Mesenchymal stem cell (in vitro differentiated cells and primary cell): ENCODE measurements at regions not wholly inside any gene's neighbourhood (a gene's known extent, or its start where the extent isn't known, plus 50 kb on each side); places are given as distances from the start of the nearest gene placed in this dataset.

Experiments used
- DNase-seq: peaks from one replicate; pipeline ENCODE4 v3.0.0-alpha.2; 2013
- H2AFZ ChIP-seq: one replicate; pipeline ENCODE4 v1.6.1; 2013; ENCODE audit warnings: low read depth, mild to moderate bottlenecking, control low read depth, inconsistent platforms, low read length, moderate library complexity
- H2AK5ac ChIP-seq: 2 replicates; pipeline ENCODE4 v1.6.1; 2013; ENCODE audit warnings: low read length, moderate library complexity, mild to moderate bottlenecking, inconsistent platforms; ENCODE audit not compliant: severe bottlenecking
- H2BK120ac ChIP-seq: one replicate; pipeline ENCODE4 v1.6.1; 2013; ENCODE audit warnings: low read depth, mild to moderate bottlenecking, inconsistent platforms, low read length, moderate library complexity
- H2BK12ac ChIP-seq, 2 experiments: one replicate each; pipeline ENCODE4 v1.6.1; 2013; ENCODE audit warnings: inconsistent platforms in 2 of 2, low read length in 2 of 2, mild to moderate bottlenecking in 2 of 2, moderate library complexity in 2 of 2, control low read depth in 1 of 2
- H2BK15ac ChIP-seq: one replicate; pipeline ENCODE4 v1.6.1; 2013; ENCODE audit warnings: mild to moderate bottlenecking, low read depth, inconsistent platforms; ENCODE audit not compliant: poor library complexity, severe bottlenecking
- H2BK5ac ChIP-seq: 2 replicates; pipeline ENCODE4 v1.6.1; 2013; ENCODE audit warnings: low read depth, mild to moderate bottlenecking, low read length, control low read depth, inconsistent platforms; ENCODE audit not compliant: poor library complexity, severe bottlenecking
- H3K14ac ChIP-seq, 2 experiments: one replicate each; pipeline ENCODE4 v1.6.1; 2013; ENCODE audit warnings: inconsistent platforms in 2 of 2, low read length in 2 of 2, control low read depth in 1 of 2, mild to moderate bottlenecking in 1 of 2, moderate library complexity in 1 of 2
- H3K18ac ChIP-seq, 2 experiments: one replicate each; pipeline ENCODE4 v1.6.1; 2013; ENCODE audit warnings: inconsistent platforms in 2 of 2, low read length in 2 of 2, control low read depth in 1 of 2, low read depth in 1 of 2, mild to moderate bottlenecking in 1 of 2
- H3K23ac ChIP-seq, 2 experiments: one replicate each; pipeline ENCODE4 v1.6.1; 2013; ENCODE audit warnings: inconsistent platforms in 2 of 2, low read length in 2 of 2, mild to moderate bottlenecking in 2 of 2, moderate library complexity in 2 of 2, control low read depth in 1 of 2
- H3K27ac ChIP-seq: 2 replicates; pipeline ENCODE4 v1.5.1; 2013; ENCODE audit warnings: mild to moderate bottlenecking, moderate library complexity, low read length, control low read depth, inconsistent platforms; ENCODE audit not compliant: poor library complexity, severe bottlenecking
- H3K27me3 ChIP-seq, 2 experiments: 2 replicates each; pipeline versions ENCODE4 v1.6.1 to v1.7.0; 2013; ENCODE audit warnings: low read length in 2 of 2, mild to moderate bottlenecking in 2 of 2, moderate library complexity in 2 of 2, control low read depth in 1 of 2, inconsistent platforms in 1 of 2; ENCODE audit not compliant: control insufficient read depth in 1 of 2, insufficient read depth in 1 of 2
- H3K36me3 ChIP-seq, 2 experiments: 2 replicates each; pipeline versions ENCODE4 v1.6.1 to v1.7.0; 2013; ENCODE audit warnings: low read length in 2 of 2, control low read depth in 1 of 2, inconsistent platforms in 1 of 2, low read depth in 1 of 2, mild to moderate bottlenecking in 1 of 2; ENCODE audit not compliant: insufficient read depth in 2 of 2, control insufficient read depth in 1 of 2
- H3K4ac ChIP-seq, 2 experiments: one replicate each; pipeline ENCODE4 v1.6.1; 2013; ENCODE audit warnings: inconsistent platforms in 2 of 2, low read length in 2 of 2, mild to moderate bottlenecking in 2 of 2, moderate library complexity in 2 of 2, control low read depth in 1 of 2, low read depth in 1 of 2
- H3K4me1 ChIP-seq: 2 replicates; pipeline ENCODE4 v1.6.1; 2013; ENCODE audit warnings: low read depth, low read length, control low read depth; ENCODE audit not compliant: control insufficient read depth, insufficient read depth
- H3K4me2 ChIP-seq: 2 replicates; pipeline ENCODE4 v1.6.1; 2013; ENCODE audit warnings: low read length, mild to moderate bottlenecking, inconsistent platforms; ENCODE audit not compliant: poor library complexity, severe bottlenecking
- H3K4me3 ChIP-seq, 2 experiments: 2 replicates each; pipeline versions ENCODE4 v1.5.1 to v1.7.0; 2013; ENCODE audit warnings: low read length in 2 of 2, mild to moderate bottlenecking in 2 of 2, control low read depth in 1 of 2, low read depth in 1 of 2; ENCODE audit not compliant: insufficient read depth in 1 of 2
- H3K79me1 ChIP-seq: replicated peaks from 2 replicates; pipeline ENCODE4 v1.6.1; 2013; ENCODE audit warnings: mild to moderate bottlenecking, control low read depth, low read length, inconsistent platforms; ENCODE audit not compliant: poor library complexity, severe bottlenecking
- H3K9ac ChIP-seq: 2 replicates; pipeline ENCODE4 v1.7.0; 2013; ENCODE audit warnings: mild to moderate bottlenecking, low read length, moderate library complexity
- H3K9me3 ChIP-seq: 2 replicates; pipeline ENCODE4 v1.7.0; 2013; ENCODE audit warnings: mild to moderate bottlenecking, low read length; ENCODE audit not compliant: control insufficient read depth
- H4K8ac ChIP-seq: one replicate; pipeline ENCODE4 v1.6.1; 2013; ENCODE audit warnings: inconsistent platforms, mild to moderate bottlenecking, low read length, moderate library complexity
- H4K91ac ChIP-seq: one replicate; pipeline ENCODE4 v1.6.1; 2013; ENCODE audit warnings: mild to moderate bottlenecking, low read length, inconsistent platforms
- WGBS: methylation state at CpG from one replicate; pipeline ENCODE4 v1.1.7; 2013; ENCODE audit warnings: mixed read lengths; 5-methylcytosine and 5-hydroxymethylcytosine counted together

- peak overlapping the region; percentile 37 for H3K27ac ChIP-seq
- no peak overlapping the region for H2BK12ac ChIP-seq
- no peaks in the 10 kb centered on the region for H3K4me1 ChIP-seq
- H2BK120ac ChIP-seq = no peak overlapping the region
- H2AFZ ChIP-seq = no peak overlapping the region
- H2BK5ac ChIP-seq = no peak overlapping the region
- H3K9ac ChIP-seq = no peak overlapping the region
- no peaks in the 10 kb centered on the region for H3K79me1 ChIP-seq
- no peak overlapping the region for H3K23ac ChIP-seq
- H3K18ac ChIP-seq = no peak overlapping the region
- no CpG with 5 or more reads among the region's 3 CpGs for WGBS
- no peak overlapping the region for H3K4ac ChIP-seq
- H4K91ac ChIP-seq = no peak overlapping the region
- H2AK5ac ChIP-seq = no peak overlapping the region
- H3K4me3 ChIP-seq = peak overlapping the region in 1 of 2 experiments; percentile 47
- peak; percentile 43 for DNase-seq
- H4K8ac ChIP-seq = no peak overlapping the region
- no peak overlapping the region for H2BK15ac ChIP-seq
- H3K36me3 ChIP-seq = no peaks in the 10 kb centered on the region
- no peak overlapping the region for H3K14ac ChIP-seq
- H3K4me2 ChIP-seq = no peak overlapping the region
- no peaks in the 10 kb centered on the region for H3K9me3 ChIP-seq
- peaks cover 0 to 32% of the 10 kb centered on the region in 2 experiments for H3K27me3 ChIP-seq
Observed at GRCh38 chr15:60155661-60156060, 151.6 kb downstream of the FOXB1 start.

- H2BK15ac ChIP-seq = no peak overlapping the region
- no peak overlapping the region for H3K4me3 ChIP-seq
- H3K4me2 ChIP-seq = no peak overlapping the region
- peaks cover 0 to 41% of the 10 kb centered on the region in 2 experiments for H3K27me3 ChIP-seq
- no peak overlapping the region for H2BK5ac ChIP-seq
- no peak overlapping the region for H3K27ac ChIP-seq
- no peak overlapping the region for H2AK5ac ChIP-seq
- no peaks in the 10 kb centered on the region for H3K9me3 ChIP-seq
- H3K9ac ChIP-seq = no peak overlapping the region
- WGBS = 78% methylated on average over 4 of the region's 5 CpGs
- no peak overlapping the region for H2BK120ac ChIP-seq
- H3K23ac ChIP-seq = no peak overlapping the region
- H3K18ac ChIP-seq = no peak overlapping the region
- no peak overlapping the region for H4K91ac ChIP-seq
- no peaks in the 10 kb centered on the region for H3K36me3 ChIP-seq
- no peak overlapping the region for H3K4ac ChIP-seq
- no peak overlapping the region for H4K8ac ChIP-seq
- H2BK12ac ChIP-seq = no peak overlapping the region
- no peaks in the 10 kb centered on the region for H3K4me1 ChIP-seq
- H2AFZ ChIP-seq = no peak overlapping the region
- no peak overlapping the region for H3K14ac ChIP-seq
- no peaks in the 10 kb centered on the region for H3K79me1 ChIP-seq
- no peak for DNase-seq
Observed at GRCh38 chr15:60160909-60161308, 156.8 kb downstream of the FOXB1 start.

GRCh38 chr15:60161704-60162103 is 157.6 kb downstream of the FOXB1 start:
- 93% methylated on average over 2 of the region's 3 CpGs for WGBS

GRCh38 chr15:60162251-60162967 is 158.3 kb downstream of the FOXB1 start:
- Histone ChIP-seq H3K14ac (no peak overlapping the region), H3K4me1 (no peaks in the 10 kb centered on the region), H3K23ac (no peak overlapping the region), H3K18ac (no peak overlapping the region), H2BK15ac (no peak overlapping the region), H2BK120ac (no peak overlapping the region), H2AFZ (no peak overlapping the region), H3K27me3 (peaks cover 0 to 49% of the 10 kb centered on the region in 2 experiments), H3K9ac (no peak overlapping the region), H3K4me2 (no peak overlapping the region), H3K4me3 (no peak overlapping the region), H3K27ac (no peak overlapping the region), H3K79me1 (no peaks in the 10 kb centered on the region), H3K9me3 (no peaks in the 10 kb centered on the region), H3K4ac (no peak overlapping the region), H2AK5ac (no peak overlapping the region), H2BK5ac (no peak overlapping the region), H2BK12ac (no peak overlapping the region), H3K36me3 (no peaks in the 10 kb centered on the region), H4K91ac (no peak overlapping the region), H4K8ac (no peak overlapping the region)
- 81% methylated on average over 7 of the region's 7 CpGs for WGBS
- DNase-seq = no peak

More at GRCh38 chr15:60161704-60162103, 157.6 kb downstream of the FOXB1 start:
- Histone ChIP-seq H4K91ac (no peak overlapping the region), H3K27ac (no peak overlapping the region), H3K4me2 (no peak overlapping the region), H2BK120ac (no peak overlapping the region), H2BK12ac (no peak overlapping the region), H3K36me3 (no peaks in the 10 kb centered on the region), H3K4me1 (no peaks in the 10 kb centered on the region), H3K79me1 (no peaks in the 10 kb centered on the region), H3K9ac (no peak overlapping the region), H2AK5ac (no peak overlapping the region), H3K4ac (no peak overlapping the region), H3K27me3 (peaks cover 0 to 44% of the 10 kb centered on the region in 2 experiments), H3K18ac (no peak overlapping the region), H2AFZ (no peak overlapping the region), H4K8ac (no peak overlapping the region), H2BK15ac (no peak overlapping the region), H3K9me3 (no peaks in the 10 kb centered on the region), H2BK5ac (no peak overlapping the region), H3K14ac (no peak overlapping the region), H3K23ac (no peak overlapping the region), H3K4me3 (no peak overlapping the region)
- no peak for DNase-seq
